ENCODE measurements at regions not wholly inside any gene's neighbourhood (a gene's known extent, or its start where the extent isn't known, plus 50 kb on each side); places are given as distances from the start of the nearest gene placed in this dataset.
"Not testable (repeated sequence)": the region's sequence is repeated elsewhere in the genome, so short reads cannot be mapped to it uniquely, and the experiment has no call there.

GRCh38 chr3:81871358-81872155 lies 110.1 kb upstream of the GBE1 start:
- no peaks in the 10 kb centered on the region for H3K27me3 ChIP-seq
- DNase-seq (no peak), ATAC-seq (no peak)
- intact Hi-C loops (cut with DNase I): loop anchor here in 6 of 10 donors (5.0 to 10.0 kb wide), 3 partner anchors 253 to 263 kb away; no protein-coding TSS in a partner anchor
- H3K27ac ChIP-seq: no peak overlapping the region
- no peak overlapping the region for H3K4me3 ChIP-seq
- peaks cover 0 to 4% (median 0%) of the 10 kb centered on the region in 12 donors for H3K4me1 ChIP-seq
- WGBS, 4 donors: 42 to 55% (median 45%) methylated on average over 3 of the region's 3 CpGs
- no peaks in the 10 kb centered on the region for H3K9me3 ChIP-seq
- no peak for TF ChIP-seq POLR2A (IDR thresholded peaks at IDR 0.05)
- TF ChIP-seq CTCF (IDR thresholded peaks at IDR 0.05): peak in 8 of 12 donors; percentile 5 to 45 (median 32)
- no peaks in the 10 kb centered on the region for H3K36me3 ChIP-seq

GRCh38 chr3:81869382-81869781 lies 107.9 kb upstream of the GBE1 start:
- no peak for ATAC-seq
- intact Hi-C loops (cut with DNase I): loop anchor here in 1 of 10 donors (10.0 kb wide), 1 partner anchor 215 kb away; no protein-coding TSS in a partner anchor
- Histone ChIP-seq H3K27me3 (no peaks in the 10 kb centered on the region), H3K4me1 (peaks cover 0 to 4% (median 0%) of the 10 kb centered on the region in 12 donors), H3K4me3 (no peak overlapping the region), H3K36me3 (no peaks in the 10 kb centered on the region), H3K27ac (no peak overlapping the region), H3K9me3 (no peaks in the 10 kb centered on the region)
- no peak for TF ChIP-seq CTCF (IDR thresholded peaks at IDR 0.05)
- TF ChIP-seq POLR2A (IDR thresholded peaks at IDR 0.05): no peak
- DNase-seq: no peak
- WGBS, 4 donors: 22 to 31% (median 23%) methylated on average over 1 of the region's 1 CpG

- Histone ChIP-seq H3K4me3 (no peak overlapping the region), H3K36me3 (no peaks in the 10 kb centered on the region), H3K27me3 (no peaks in the 10 kb centered on the region), H3K4me1 (peaks cover 0 to 7% (median 0%) of the 10 kb centered on the region in 12 donors), H3K9me3 (no peaks in the 10 kb centered on the region), H3K27ac (no peak overlapping the region)
- TF ChIP-seq CTCF (IDR thresholded peaks at IDR 0.05) (no peak), POLR2A (IDR thresholded peaks at IDR 0.05) (no peak)
- intact Hi-C loops (cut with DNase I): loop anchor here in 1 of 10 donors (10.0 kb wide), 1 partner anchor 214 kb away; no protein-coding TSS in a partner anchor
- ATAC-seq (no peak), DNase-seq (no peak)
- WGBS, 4 donors: 94 to 100% (median 96%) methylated on average over 1 of the region's 1 CpG
Observed at GRCh38 chr3:81868597-81868996, 107.2 kb upstream of the GBE1 start.

DNA sequence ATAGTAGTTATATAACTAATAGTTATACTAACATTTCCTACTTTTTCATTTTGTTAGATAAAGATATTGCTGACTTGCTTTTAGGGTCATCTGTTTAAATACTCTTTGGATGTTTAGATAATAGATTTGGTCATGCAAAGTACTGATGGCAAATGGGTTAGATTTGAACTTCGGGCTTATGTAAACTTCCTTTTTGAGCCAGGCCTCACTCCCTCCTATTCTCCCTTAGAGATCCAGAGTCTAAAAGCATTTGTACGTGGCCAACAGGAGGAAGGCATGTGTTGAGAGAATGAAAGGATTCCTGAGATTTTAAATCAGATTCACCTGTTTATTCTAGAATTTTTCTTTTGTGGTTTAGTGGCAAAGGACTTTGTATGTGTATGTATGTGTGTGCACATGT lies 106.4 kb upstream of the GBE1 start:
- H3K36me3 ChIP-seq: no peaks in the 10 kb centered on the region
- H3K27ac ChIP-seq: no peak overlapping the region
- no peaks in the 10 kb centered on the region for H3K27me3 ChIP-seq
- 68 to 74% (median 69%) methylated on average over 2 of the region's 2 CpGs for WGBS, 4 donors
- intact Hi-C loops (cut with DNase I): loop anchor here in 1 of 10 donors (10.0 kb wide), 1 partner anchor 213 kb away; no protein-coding TSS in a partner anchor
- H3K4me3 ChIP-seq: no peak overlapping the region
- TF ChIP-seq CTCF (IDR thresholded peaks at IDR 0.05) (no peak), POLR2A (IDR thresholded peaks at IDR 0.05) (no peak)
- no peak for ATAC-seq
- H3K4me1 ChIP-seq: peaks cover 0 to 7% (median 0%) of the 10 kb centered on the region in 12 donors
- DNase-seq: no peak
- H3K9me3 ChIP-seq: no peaks in the 10 kb centered on the region

DNA sequence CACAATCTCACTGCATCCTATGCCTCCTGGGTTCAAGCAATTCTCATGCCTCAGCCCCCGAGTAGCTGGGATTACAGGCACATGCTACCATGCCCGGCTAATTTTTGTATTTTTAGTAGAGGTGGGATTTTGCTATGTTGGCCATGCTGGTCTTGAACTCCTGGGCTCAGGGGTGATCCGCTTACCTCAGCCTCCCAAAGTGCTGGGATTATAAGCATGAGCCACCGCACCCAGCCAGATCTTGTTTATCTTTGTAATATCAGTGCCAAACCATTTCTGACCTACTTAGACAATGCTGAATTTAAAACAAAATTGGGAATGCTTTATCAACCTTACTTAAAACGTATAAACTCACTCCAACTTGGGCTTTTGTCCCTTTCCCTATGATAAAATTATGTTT lies 103.7 kb upstream of the GBE1 start:
- ATAC-seq, H3K9me3 ChIP-seq, H3K27me3 ChIP-seq, H3K4me1 ChIP-seq, H3K4me3 ChIP-seq, H3K27ac ChIP-seq, H3K36me3 ChIP-seq, DNase-seq: not testable (repeated sequence)
- intact Hi-C loops (cut with DNase I): loop anchor here in 1 of 10 donors (10.0 kb wide), 1 partner anchor 210 kb away; no protein-coding TSS in a partner anchor
- WGBS, 4 donors: 89 to 94% (median 92%) methylated on average over 5 of the region's 5 CpGs

Measured in heart left ventricle (tissue), 16 donors.